NCI-H128 (cell line): ENCODE measurements at regions not wholly inside any gene's neighbourhood (a gene's known extent, or its start where the extent isn't known, plus 50 kb on each side); places are given as distances from the start of the nearest gene placed in this dataset.

Experiments
- DNase-seq: peaks from one replicate; lab custom pipeline; 2025; ENCODE audit not compliant: unreplicated experiment; lab: John Stamatoyannopoulos, UW

DNA sequence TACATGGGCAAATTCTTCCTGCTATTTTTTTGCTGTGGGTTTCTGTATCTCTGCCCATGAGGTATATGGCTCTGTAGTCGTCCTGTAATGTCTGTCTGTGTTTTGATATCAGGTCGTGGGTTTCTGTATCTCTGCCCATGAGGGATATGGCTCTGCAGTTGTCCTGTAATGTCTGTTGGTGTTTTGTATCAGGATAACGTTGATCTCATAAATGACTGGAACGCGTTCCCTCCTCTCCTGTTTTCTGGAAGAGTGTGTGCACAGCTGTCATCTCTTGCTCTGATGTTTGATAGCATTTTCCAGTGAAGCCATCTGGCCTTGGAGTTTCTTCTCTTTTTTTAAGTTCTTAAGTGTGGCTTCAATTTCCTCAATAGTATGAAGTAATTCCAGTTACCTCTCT, 57.2 kb downstream of the SOX1 start:
- no peak for DNase-seq

DNA sequence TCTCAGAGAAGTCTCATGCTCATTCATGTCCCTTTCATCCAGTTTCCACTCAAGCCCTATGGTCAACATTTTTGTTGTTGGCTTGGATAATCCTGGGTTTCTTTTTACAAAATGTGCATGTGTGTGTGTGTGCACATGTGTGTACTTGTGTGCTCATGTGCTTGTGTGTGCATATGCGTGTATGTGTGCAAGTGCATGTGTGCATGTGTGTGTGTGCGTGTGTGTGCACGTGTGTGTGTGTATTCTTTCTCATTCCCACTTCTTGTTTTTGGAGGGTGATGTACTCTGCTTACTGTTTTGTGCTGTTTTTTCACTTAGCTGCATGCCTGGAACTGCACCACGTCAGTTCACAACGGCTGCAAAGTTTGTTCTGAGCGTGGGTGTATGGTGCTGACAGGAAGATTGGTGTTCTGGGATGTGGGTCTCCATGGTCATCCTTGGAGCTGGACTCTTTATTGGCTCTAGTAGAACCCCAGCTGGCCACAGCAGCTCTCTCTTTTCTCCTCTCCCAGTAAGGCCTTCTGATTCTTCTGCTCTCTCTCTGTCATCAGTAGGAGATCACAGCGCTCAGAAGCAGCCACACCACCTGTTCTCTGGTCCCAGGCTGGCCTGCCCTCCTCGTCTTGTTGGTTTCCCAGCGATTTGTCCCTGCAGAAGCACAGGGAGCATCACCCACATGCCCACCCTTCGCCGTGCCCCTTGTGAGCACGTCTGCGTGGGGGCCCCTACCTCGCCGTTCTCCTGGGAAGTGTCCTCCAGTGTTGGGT, 60.8 kb downstream of the SOX1 start:
- no peak for DNase-seq

DNA sequence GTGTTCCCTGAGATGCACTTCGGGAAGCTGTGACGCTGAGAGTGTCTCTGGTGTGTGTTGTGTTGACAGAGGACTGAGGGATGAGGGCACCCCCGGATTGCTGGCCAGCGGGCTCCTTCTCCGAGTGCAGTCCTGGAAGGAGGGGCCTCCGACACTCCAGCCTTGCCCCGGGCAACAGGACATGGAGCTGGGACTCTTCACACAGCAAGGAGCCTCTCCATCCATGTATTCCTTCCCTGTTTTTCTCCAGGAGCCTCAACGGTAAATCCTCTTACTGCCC, 61.3 kb downstream of the SOX1 start:
- no peak for DNase-seq

DNA sequence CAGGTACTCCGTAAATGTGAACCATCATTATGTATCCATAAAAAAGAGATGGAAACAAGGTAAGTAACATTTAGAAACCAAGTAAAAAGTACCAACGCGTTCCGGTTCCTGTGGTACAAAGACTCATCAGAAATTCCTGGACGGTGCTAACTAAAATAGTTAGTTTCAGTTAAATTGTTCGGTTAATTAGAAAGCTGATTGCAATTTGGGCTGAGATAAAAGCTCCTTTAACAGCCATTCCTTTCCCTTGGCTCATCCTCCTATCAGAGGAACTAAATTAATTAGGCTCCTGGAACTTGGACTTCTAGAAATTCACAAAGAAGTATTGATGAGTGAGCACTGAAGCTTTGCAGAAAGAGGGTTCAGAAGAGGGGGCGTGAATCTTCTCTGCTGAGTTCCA, 63.5 kb downstream of the SOX1 start:
- no peak for DNase-seq

DNA sequence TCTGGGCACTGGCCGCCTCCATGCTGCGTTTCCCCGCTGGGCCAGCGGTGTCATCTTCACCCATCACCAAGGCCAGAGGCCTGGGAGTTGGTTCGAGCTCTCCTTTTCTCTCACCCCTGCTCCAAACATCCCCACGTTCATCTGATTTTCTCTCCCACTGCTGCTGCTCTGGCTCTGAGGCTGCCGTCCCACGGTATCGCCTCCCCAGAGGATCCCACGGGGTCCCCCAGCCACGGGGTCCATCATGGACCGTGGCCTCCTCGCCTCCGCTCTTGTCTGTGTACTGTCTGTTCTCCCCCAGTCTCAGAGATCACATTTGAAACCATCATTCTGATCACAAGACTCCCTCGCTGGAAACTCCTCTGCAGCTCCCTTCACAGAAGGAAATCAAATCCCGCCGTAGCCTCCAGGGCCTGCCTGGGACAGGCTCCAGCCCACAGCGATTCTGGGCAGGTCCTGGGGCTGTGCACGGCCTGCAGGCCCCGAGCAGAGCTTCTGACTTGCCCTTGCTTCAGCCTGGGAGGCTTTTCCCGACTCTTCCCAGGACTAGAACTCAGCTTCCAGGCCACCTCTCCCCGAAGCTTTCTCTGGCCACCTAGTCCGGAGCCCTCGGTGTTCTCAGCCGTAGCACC, 64.2 kb downstream of the SOX1 start:
- no peak for DNase-seq

DNA sequence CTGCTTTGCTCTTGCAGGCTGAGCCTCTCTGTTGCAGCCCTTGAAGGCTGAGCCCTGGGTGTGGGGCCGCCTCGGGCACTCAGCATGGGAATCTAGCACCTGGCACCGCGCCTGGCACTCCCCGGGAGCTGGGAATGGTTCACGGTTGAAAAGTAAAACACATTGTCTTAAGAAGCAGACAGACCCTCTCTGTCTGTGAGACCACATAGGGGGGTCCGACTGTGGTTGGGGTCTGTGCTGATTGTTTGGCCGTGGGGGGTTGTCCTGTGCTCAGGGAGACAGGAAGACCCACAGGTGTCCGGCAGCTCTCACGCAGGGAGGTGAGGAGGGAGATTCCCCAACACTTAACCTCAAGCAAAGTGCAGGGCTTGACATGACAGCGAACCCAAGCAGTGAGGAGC, 64.8 kb downstream of the SOX1 start:
- DNase-seq = no peak

DNA sequence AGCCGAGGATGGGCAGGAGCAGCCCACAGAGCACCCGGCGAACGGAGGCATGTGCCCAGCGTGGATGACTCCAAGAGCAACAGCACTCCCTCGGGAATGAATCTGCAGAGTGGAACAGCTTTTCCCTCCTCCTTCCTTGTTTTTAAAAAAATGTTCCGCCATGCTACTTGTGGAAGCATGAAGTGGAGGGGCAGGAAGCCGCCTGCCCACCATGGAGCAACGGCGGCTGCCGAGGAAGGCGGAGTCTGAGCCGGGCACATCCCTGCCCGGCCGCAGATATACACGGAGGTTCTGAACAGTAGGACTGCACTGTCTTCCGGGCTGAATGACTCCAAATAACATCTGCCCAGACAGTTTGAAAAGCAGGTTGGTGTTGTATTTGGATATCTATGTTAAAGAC, 65.2 kb downstream of the SOX1 start:
- no peak for DNase-seq

DNA sequence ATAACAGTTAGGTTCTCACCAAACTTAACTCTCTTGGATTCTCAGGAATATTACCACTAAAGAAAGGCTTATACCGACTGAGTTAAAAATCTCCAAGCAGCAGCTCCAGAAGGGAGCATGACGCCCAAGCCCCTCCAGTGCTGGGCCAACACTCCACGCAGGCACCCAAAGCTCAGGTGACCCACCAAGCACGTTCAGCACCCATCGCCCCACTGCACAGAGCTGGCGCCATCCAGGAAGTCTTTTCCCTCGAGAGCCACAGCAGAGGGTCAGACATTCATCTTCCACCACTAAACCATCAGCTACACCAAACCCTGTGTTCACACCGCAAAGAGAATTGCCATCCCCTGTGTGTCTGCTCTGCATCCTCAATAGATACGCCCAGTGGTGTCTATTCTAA, 65.7 kb downstream of the SOX1 start:
- DNase-seq = no peak

DNA sequence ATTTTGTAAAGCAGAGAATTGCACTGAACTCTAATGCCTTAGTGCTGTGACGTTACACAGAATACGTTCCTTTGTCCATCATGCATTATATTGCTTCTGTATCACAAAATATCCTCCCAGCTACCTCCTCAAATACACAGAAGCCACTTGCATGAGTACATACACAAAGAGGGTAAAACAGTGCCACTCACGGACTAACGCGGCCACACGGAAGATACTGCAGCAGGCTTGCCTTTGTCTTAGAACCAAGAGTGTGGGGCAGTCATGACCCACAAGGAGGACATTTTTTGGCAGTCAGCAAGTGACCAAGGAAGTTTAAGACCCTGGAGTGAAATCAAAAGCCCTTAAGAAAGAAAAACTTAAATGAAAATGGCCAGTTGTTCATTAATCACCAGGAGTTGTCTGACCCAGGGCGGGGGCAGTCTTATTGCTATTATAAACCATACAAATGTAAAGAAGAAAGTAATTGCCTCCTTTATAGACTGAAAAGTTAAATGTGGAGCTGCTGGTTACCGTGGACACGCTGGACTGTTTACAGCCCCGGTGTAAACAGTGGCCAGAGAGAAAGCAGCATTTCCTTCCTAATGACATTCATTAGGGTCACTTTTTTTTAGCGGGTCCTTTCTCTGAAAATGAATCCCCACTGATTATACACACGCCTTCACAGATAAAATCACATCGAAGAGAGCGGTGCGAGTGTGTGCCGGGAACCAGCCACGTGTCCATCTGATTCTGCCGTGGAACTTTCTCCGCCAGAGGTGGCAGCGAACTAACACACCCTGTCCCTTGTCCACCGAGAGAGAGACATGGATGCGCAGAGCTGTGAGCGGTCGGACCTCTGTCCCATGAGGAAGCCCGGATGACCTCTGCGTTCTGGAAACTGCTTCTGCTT, 66.8 kb downstream of the SOX1 start:
- DNase-seq = no peak

DNA sequence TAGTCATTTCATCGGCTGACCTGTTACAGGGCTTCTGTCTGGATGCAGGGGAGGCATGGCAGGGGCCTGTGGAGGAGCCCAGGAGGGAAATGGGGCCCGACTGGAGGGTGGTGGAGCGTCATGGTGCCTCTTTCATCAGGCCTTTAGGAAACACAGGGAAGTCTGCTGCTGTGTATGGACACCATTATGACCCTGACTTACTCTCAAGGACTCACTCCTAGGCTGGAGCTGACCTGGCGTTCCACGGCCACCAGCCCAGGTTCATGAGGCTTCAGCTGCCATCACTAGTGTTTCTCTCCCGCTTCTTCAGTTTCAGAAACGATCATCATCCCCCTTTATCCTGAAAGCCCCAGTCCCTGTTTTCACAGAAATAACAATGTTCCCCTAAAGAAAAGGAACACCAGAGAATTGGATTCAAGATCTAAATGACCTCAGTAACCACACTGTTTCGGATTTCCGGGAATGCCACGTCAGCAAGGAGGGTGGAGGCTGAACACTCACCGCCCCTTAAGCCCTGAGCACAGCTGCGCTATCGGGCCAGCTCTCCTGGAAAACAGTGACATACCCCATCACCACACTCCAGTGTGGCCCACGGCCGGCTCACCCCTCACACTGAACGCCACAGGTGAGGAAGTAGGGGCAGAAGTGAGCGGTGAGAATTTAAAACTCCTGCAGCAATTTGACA, 67.6 kb downstream of the SOX1 start:
- no peak for DNase-seq

DNA sequence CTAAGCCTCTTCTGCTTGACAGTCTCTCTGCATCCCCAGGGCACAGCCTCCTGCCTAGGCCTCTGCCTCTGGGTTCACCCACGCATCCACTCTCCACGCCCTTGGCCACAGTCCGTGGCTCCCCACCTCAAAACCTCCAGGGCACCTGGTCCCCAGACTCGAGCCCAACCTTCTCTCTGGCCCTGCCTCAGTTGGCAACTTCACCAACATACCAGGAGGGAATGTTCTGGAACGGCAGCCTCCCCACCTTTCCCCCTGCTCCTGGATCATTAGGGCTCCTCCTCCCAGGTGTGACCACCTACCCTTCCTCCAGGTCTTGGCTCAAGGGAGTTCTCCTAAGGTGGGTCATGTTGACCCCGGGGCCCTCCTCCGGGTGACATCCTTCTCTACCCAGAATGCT, 69.1 kb downstream of the SOX1 start:
- no peak for DNase-seq

DNA sequence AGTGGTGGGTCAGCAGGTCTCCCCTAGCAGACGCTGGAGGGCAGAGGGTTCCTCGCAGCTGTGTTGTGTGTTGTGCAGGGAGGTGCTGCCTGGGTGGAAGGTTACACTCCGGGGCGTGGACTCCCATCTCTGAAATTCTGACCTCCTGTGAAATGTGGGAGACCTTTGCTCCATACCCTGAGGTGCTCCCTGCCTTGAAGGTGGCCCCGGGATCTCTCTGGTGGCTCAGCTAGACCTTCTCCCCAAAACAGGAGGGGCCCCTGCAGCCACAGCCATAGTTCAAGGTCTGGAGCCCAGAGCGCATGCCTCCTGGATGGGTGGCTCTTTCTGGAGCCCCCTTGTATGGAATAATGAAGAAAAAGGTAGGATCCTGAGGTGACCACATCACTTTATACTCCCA, 70.2 kb downstream of the SOX1 start:
- no peak for DNase-seq

DNA sequence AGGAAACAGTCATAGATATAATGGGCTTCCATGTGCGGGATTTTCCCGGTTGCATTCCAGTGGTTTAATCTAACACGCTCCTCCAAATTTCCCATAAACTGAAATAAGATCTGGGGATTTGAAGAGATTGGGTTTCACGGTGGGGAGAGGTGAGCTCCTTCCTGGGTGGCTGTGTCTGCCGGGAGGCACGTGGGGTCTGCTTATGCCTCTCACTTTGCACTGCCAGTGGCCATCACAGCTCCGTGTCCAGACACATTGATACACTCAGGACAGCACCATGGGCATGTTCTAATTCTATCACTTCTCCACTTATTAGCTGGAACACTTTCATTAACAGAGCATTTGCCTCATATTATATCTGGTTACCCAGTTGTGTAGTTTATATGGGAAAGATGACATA, 73.4 kb downstream of the SOX1 start:
- no peak for DNase-seq

DNA sequence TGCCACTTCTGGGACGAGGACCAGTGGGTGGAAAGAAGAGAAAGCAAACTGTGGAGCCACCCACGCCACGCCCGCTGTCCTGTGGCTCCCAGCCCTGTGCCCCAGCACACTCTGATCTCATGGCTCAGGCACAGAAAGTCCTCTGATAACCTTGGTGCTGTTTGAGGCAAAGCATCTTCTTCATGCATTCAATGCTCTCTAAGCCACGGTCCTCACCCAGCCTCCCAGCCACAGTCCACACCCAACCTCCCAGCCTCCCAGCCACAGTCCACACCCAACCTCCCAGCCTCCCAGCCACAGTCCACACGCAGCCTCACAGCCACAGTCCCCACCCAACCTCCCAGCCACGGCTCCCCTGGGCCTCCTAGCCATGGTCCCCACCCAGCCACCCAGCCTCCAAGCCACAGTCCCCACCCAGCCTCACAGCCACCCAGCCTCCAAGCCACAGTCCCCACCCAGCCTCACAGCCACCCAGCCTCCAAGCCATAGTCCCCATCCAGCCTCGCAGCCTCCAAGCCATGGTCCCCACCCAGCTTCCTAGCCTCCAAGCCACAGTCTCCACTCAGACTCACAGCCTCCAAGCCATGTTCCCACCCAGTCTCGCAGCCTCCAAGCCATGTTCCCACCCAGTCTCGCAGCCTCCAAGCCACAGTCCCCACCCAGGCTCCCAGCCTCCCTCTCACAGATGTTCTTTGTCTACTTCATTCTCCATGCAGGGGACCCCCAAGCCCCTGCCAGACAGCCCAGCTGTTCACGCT, 74.9 kb downstream of the SOX1 start:
- DNase-seq = no peak

DNA sequence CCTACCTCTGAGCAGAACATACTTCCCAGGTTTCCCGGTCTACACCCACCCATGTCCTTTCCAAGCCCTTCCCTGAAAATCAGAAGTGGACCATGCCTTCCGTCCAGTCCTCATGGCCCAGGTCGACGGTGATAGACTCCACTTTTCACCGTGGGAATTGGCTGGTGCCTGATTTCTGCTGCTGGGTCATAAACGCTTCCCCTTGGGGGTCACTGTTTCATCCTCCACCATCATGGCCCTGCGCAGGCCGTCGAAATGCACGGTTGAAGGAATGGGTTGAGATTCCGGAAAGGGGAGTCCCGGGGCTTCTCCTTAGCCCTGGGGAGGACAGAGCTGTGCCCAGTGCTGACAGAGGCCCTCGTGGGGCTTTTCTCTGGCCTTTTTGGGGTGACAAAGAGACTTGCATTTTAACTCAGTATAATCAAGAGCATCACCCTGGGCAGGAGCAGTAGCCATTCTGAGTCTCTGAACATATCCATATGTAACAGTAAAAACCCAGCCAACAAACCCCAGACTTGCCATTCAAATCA, 75.5 kb downstream of the SOX1 start:
- no peak for DNase-seq

DNA sequence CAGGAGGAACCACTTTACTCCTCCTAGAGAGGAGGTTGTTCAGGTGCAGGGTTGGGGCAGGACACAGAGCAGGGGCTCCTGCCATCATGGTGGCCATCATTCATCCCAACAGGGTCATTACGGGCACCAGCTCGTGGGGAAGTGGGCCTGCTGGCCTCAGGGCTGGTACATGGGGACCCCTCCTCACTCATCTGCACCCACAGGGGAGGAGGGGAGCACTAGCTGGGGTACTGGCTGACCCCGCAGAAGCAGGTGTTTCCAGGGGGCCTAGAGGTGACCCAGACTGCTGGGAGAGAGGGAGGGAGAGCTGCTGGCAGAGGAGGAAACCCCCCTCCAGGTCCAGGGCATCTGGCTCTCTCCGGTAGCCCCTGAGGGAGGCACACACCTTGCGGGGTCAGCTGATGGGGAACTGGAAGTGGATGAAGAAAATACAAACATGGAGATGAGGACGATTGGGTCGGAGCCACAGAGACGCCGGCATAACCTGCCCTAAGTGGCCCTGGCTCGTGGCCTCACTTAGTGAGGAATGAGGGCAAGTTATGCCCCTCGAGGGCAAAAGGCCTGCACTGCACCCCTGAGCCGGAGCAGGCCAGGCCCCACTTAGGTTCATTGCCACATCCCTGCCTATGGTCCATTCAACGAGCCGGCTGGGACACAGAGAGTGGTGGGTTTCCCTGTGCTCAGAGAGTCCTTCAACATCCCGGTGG, 76.2 kb downstream of the SOX1 start:
- no peak for DNase-seq

DNA sequence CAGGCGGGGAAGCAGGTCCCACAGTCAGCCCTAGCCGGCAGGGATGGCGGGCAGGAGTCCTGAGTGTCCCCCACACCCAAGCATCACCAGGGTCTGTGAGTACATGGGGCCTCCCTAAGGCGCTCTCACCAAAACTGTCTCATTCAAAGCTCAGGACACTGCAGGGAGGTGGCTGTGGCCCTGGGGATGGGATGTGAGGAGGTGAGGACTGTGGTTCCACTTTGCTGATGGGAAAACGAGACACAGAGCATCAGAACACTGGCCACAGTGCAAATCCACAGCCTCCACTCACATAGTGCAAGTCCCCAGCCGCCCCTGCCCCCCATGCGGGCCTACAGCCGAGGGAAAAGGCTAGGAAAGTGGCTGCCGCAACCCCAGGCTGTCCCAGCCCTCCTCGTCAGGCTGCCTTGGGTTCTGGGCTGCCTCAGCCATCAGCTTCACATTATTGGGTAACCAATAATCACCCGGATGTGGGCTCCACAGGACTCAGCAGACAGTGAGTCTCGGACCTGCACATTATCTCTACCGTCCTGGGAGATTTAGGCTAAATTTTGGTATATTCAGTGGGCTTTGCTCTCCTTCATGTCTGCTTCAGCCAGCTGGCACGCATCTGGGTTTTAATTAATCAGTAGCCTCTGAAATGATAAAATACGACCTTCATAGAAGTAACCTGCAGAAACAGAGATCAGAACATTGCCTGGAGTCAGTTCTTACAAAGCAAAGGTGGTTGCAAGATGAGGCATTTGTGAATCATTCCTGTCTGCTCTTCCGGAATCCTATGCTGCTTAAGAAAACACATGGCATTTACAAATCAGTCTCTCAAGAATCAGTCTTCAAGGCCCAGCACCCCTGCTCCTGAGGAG, 77.0 kb downstream of the SOX1 start:
- no peak for DNase-seq

DNA sequence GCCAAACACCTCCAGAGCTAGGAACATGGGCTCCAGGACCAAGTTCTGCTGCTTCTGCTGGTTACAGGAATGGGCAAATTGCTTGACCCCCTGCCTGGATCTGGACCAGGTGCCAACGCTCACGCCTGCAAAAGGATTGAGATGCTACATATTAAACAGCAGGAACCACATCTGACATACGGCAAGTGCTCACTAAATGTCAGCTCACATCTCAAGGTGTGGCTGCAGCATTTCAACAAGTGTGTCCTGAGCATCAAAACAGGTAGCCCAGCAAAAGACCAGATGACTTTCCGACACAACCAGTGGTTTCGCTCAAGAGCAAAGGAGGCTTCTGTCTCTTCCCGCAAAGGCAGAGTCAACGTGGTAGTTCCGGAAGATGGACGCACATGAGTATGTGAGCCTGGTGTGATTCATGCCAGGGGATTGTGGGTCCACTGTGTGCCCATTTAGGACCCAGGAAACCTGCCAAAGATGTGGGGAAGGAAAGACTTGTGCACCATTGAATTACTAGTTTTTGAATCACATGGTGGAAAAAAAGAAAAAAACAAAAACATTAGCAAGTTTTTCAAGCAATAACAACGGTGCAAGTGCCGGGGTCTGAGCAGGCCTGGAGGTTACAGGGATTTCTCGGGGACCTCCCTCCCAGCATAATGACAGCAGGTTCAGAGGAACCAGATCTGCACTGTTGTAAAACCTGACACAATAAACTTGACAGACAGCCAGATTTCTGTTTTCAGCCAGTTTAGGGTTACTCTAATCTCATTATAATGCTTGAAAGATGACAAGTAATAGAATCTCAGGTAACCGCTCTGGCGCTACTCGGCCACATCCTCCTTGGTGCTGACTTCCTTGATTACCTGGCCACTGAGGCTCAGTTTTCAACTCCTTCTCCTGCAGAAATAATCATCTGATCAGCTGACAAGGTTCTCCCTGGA, 77.9 kb downstream of the SOX1 start:
- no peak for DNase-seq
